NCI-H524 (cell line): ENCODE measurements at regions not wholly inside any gene's neighbourhood (a gene's known extent, or its start where the extent isn't known, plus 50 kb on each side); places are given as distances from the start of the nearest gene placed in this dataset.

Experiments
- DNase-seq, 2 experiments: peaks; one replicate each; lab custom pipeline; 2025; lab: John Stamatoyannopoulos, UW

GRCh38 chr18:42620657-42621056 is 494.8 kb downstream of the RIT2 start:
- DNase-seq, result no peak

GRCh38 chr18:42623935-42624334 is 491.6 kb downstream of the RIT2 start:
- DNase-seq, result no peak

- DNase-seq, result peak in 1 of 2 experiments; percentile 70
These were observed 482.7 kb downstream of the RIT2 start for GRCh38 chr18:42632801-42633200.

DNA sequence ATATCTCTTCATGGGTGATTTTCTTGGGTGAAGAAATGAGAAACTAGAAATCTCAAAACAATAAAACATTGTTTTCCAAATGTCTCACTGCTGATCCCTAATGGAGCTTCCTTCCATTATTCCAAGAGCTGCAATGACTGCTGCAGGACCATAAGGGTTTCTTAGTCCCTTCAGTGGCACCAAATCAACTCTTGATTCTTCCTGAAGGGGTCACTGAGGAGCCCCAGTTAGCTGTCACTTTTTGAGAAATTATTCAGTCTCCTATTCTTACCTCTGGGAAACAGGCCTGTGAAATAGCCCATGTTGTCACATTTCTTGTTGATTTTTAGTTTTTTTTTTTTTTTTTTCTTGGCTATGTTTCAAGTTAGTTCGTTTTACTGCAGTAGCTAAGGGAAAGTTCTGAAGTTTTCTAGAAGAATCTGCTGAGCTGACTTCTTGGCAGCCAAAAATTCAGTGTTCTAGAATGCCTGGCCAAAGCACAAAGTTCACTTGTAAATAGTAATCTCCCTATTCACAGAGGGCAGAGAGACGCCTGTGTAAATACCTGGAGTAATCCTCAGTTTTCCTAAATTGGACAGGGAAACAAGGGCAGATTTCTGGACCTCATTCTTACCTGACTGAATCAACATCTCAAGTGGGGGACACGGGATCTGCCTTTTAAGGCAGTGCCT is 480.0 kb downstream of the RIT2 start:
- DNase-seq, result peak in 1 of 2 experiments; percentile 4

GRCh38 chr18:42636309-42636708 is 479.2 kb downstream of the RIT2 start:
- DNase-seq, result peak in 1 of 2 experiments; percentile 57

DNA sequence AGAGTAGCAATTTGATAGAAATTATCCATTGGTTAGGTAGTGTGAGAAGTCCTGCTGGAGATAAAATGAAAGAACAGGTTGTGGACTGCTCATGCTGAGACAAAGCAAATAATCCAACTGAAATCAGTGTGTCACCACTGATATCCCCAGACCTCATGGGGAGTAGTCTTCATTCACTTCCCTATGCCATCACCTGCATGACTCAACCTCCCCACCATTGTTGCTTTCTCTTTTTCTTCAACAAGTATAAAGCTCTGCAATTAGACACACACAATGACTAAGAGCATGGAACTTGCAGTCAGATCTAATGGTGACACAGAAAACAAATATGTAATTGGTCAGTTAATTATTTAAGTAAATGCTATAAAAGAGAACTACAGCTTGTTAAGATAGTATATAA is 475.3 kb downstream of the RIT2 start:
- DNase-seq, result no peak

GRCh38 chr18:42641996-42642395 is 473.5 kb downstream of the RIT2 start:
- DNase-seq, result no peak

DNA sequence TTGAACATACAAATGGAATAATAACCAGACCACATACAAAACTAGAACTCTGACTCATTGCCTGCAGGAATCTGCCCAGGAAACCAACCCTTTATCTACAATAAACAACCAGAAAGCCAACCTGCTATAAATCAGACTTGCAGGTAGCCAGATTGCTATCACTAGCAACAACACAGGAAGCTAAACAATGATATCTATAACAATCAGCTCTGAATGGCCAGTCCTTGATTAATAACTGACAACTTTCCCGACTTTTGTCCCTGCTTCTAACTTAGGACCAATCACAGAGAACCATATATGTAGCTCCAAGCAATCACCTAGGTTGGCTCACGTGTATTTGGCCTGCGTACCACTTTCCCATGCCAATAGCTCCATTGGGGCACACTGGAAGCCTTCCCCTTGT is 470.8 kb downstream of the RIT2 start:
- DNase-seq, result no peak

- DNase-seq, result no peak
These were observed 466.0 kb downstream of the RIT2 start for GRCh38 chr18:42649331-42650035.

DNA sequence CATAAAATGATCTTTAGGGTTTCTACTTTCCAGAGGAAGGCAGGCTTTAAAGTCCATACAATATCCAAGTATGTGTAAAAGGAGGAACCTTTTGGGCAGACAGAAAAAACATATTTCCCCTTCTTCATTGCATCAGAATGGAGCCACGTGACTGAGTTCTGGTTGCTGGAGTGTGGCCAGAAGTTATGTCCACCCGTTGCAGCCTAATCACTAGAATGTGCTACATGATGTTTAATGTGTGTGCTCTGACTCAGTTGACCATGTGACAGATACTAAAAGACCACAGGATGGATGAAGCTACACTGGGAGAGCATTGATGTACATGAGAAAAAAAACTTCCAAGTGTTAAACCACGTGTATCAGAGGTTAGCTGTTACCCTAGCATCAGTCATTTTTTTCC is 460.9 kb downstream of the RIT2 start:
- DNase-seq, result no peak

DNA sequence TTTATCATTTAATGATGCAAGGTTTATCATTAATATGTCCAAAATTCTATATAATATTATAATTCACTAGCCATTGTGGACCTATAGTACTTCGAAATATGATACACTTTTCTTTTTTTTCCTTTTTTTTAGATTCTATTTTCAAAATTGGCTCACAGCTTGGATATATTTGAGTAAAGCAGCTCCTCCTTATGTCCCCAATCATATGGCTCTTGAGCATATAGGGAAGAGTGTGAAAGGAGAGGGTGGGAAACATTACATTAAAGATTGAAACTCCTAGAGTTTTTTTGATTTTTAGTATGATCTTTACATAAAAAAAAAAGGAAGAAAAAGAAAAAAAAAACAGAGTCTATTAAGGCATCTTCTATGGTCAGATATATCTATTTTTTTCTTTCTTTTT is 457.9 kb downstream of the RIT2 start:
- no peak for DNase-seq

- DNase-seq, result no peak
These were observed 457.3 kb downstream of the RIT2 start for GRCh38 chr18:42658171-42658570.

DNA sequence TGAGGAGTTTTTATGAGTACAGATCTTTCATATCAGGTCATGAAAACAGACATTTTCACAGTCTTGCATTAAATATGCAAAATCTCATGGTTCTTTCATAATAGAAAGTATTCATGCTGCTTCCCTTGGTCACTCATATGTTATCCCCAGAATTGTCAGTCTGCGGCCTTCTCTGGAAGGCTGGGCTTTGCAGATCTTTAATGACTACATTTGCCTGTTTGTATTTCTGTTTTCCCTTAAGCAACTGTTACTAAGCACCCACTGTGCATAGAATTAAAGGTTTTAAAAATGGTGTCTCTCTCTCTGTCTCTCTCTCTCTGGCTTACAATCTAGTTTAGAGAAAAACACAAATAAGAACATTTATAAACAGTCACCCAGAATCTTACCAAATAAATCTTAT is 456.3 kb downstream of the RIT2 start:
- no peak for DNase-seq

DNA sequence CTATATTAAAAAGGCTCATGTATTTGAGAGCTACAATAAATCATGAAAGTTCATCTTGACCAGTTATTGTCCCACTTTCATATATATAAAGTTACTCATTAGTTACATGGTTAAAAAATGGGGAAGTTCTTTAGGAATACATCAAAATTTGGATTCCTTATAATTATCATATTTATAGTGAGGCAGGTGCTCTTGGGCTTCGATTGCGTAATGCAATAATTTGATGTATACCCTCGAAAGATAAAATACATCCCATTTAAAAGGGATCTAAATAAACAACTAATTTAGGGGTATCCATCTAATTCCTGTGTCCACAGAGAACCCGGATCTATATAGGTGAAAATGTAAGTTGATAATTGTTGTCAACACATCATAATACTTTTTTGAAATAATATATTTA is 444.6 kb downstream of the RIT2 start:
- no peak for DNase-seq

DNA sequence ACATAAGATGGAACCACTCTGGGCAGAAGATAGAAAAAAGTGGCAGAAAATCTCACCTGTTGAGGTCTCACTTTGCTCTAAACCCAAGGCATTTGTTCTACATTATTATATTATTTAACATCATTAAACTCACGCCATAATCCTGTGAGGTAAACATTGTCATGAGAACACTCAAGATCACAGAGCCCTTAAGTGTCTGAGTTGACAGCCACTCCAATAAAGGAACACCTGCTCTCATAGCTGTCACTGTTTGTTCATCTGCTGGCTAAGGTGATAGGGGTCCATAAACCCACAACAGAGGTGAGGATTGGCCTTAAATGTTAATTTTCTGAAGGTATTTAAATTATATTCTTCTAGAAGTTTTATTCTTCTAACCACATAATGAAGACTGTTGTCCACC is 439.7 kb downstream of the RIT2 start:
- peak; percentile 82 to 87 for DNase-seq

- no peak for DNase-seq
These were observed 432.4 kb downstream of the RIT2 start for GRCh38 chr18:42683094-42683493.

DNA sequence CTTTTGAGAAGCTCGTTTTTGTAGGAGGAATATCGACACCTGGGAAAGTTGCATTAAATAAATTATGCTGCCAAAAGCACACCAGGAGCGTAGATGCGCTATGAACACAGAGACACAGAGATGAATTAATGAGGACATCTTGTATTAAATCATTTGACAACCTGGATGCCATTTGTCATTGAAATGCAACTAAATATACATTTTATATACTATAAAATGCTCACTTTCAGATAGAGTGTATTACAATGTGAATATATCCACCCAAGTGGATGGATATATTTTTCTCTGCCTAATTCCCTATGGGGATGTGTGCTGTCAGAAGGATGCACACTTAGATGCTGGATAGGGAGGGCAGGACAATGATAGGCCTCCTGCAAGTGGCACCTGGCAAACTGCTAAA is 426.2 kb downstream of the RIT2 start:
- no peak for DNase-seq
